ENCODE measurements at regions not wholly inside any gene's neighbourhood (a gene's known extent, or its start where the extent isn't known, plus 50 kb on each side); places are given as distances from the start of the nearest gene placed in this dataset.

DNA sequence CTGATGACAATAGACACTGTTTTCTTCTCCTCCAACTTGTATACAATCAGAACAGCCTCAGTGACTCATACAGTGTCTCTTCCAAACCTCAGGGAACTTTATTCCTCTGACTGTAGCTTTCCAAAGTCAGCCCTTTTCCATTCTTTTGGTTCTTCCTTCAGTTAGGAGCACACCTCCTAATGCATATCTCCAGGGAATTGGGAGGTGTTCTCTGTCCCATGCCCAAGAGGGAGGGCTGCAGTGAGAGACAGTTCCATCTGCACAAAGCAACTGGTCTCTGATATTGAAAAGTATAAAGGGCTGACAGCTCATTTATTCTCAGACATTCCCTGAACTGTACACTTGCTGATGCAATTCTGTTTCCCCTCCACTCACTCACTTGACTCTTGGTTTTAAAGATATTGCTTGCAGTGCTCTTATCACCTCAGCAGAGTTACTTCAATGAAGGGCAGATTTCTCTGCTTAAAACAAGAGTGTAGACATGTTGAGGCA lies 337.8 kb upstream of the TBC1D5 start:
- no peak for DNase-seq (ENCODE audit: low read depth in 2 of 2)

DNA sequence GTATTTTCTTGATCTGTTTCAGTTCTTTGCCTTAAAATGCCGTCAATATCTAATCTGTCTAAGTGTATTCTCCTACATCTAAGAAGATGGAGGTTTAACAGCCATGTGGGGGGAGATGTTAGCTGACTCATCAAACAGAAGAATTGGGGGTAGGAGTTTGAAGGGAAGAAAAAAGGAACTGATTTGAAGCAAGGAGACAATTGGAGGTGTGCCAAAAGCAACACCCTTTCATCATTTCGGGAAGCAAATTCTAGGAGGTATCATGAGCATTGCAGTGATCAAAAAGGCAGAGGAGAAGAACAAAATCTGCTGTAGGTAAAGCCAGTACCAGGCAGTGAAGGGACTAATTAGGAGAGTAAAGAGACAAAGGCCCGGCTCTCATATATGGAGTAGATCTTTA lies 337.3 kb upstream of the TBC1D5 start:
- no peak for DNase-seq (ENCODE audit: low read depth in 2 of 2)

DNA sequence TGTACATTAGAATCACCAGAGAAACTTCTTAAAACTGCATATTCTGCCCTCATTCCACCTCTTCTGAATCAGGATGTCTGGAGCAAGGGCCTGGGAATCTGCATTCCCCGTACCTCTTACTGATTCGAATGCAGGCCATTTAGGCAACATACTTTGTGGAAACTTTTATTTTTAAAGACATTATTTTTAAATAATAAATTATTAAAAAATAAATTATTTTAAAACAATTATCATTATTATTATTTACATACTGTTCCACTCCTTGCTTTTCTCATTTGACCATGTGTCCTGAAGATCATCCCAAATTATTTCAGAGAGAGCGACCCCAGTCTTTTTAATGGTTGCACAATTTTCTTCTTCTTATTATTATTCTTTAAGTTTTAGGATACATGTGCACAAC lies 336.6 kb upstream of the TBC1D5 start:
- DNase-seq (ENCODE audit: low read depth in 2 of 2), result no peak

DNA sequence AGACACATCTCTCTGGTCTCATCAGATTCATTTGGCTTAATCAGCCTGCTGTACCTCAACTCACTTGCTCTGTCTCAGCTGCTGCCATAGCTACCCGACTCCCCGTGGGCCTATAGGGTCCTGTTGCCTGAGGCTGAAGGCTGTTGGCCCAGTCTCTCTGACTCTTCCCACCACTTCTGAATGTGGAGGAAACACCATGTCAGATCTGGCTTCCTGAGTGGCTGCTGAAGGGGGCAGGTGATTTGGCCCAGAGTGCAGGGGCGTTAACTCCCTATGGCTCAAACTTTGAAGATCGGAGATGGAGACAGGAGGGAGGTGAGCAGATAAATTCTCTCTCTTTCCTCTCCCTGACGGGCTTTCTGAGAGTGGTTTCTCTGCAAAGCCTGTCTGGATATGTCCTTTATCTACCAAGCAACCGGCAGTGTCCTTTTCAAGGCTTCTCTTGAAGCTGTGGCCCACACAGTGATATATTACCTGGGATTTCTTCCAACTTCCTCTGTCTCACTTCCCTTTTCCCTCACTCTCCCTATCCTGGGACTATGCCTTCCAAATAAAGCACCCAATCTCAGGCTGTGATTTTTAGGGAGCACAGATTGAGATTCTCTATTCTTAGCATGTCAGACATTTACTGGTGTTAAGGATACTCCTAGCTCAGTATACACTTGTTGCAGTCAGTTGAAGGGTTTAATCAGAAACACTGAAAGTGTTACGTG lies 334.9 kb upstream of the TBC1D5 start:
- DNase-seq (ENCODE audit: low read depth in 2 of 2), result no peak

DNA sequence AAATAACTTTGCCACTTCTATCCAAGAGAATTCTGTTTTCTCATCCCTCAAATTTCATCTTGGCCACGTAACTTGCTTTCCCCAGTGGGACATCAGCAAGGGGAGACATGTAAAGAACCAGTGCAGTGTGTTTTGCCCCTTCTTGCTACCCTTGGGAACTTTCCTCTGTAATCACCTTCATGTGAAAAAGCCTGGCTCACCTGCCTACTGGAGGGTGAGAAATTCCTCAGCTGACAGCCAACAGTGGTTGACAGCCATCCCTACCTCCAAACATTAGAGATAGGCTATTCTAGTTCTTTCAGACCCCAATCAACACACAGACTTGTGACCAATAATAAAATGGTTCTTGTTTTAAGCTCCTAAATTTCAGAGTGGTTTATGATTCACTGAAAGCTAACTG lies 333.9 kb upstream of the TBC1D5 start:
- no peak for DNase-seq (ENCODE audit: low read depth in 2 of 2)

DNA sequence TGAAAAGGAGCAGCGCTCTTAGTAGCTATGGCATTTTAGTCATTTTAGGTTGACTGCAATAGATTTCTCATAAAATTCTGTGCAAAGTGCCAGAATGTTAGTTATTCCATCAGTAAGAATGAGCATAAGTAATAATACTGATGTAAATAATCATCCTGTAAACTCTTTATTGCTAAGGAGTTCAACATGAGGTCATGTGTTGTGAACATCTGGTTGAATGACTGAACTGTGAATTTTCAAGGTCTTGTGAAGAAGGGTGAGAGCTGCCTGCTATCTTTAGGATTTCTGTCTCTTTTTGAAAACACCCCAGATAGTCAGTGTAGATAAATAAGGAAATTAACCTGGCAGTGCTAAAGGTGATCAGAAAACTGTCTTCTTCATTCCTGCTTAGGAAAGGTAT lies 333.4 kb upstream of the TBC1D5 start:
- DNase-seq (ENCODE audit: low read depth in 2 of 2), result no peak

DNA sequence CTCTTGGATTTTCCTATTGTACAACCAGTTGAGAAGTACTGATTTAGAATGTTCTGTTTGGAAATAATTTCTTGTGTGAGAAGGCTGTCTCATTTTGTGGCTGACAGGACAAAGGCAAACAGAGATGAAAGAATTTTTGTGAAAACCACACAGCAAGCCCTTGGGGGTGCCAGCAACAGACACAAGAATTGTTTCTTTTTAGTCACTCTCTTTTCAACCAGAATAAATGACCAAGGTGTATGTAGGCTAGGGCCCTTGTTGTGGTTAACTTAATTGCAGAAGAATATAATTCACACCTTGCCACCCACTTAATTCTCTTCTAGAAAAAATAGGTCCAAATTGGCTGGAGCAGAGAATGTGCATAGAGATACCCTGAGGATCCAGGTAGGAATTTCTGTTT lies 329.4 kb upstream of the TBC1D5 start:
- DNase-seq (ENCODE audit: low read depth in 2 of 2), result no peak

DNA sequence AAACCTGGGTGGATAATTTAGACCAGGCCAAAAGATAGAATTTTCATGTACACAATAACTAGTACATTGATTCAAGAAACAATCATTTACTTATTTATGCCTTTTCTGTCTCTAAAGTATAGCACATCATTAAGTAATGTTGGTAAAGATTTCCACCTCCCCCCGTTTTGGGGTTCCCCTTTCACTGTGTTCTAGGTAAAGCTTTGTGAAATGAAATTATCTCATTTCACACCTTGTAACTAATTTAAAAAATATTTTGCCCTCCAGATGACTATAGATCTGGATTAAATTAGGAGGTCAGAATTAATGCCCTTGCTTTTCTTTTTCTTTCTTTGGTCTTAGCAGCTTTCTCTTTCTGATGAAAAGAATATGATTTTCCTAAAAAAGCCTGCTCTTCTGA lies 328.5 kb upstream of the TBC1D5 start:
- DNase-seq (ENCODE audit: low read depth in 2 of 2), result no peak

DNA sequence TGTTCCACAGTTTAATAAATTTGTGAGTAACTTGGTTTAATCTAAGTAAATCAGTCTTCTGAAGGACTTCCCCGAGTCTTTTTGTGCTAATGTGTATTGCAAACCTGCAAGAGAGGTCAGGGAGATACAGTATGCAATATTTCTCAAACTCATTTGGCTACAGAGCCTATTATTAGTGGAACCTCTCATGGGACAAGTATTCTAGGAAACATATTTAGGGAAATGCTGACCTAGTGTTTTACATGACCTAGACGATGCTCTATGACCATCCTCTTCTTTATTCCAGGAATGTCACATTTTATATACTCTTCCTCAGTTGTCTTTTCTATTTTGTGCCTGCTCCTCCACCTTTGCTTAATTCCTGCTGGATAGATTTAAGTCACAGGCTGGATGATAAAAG lies 327.8 kb upstream of the TBC1D5 start:
- DNase-seq (ENCODE audit: low read depth in 2 of 2), result no peak

DNA sequence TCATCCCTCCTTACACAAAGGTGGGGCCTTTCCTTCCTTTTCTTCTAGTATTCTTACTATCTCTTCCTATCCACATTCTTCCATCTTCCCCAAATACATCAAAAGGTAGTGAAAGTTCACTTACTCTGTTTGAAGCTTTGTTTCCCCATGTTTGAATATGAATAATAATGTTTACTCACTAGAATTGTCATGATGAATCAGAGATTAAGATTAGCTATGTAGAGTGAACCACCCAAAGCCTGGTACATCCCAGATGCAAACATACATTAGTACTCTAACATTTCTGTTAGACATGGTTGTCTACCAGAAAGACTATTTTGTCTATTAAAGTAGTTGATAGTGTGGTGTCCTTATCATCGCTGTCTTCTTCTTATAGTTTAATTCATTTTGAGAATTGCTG lies 327.1 kb upstream of the TBC1D5 start:
- no peak for DNase-seq (ENCODE audit: low read depth in 2 of 2)

DNA sequence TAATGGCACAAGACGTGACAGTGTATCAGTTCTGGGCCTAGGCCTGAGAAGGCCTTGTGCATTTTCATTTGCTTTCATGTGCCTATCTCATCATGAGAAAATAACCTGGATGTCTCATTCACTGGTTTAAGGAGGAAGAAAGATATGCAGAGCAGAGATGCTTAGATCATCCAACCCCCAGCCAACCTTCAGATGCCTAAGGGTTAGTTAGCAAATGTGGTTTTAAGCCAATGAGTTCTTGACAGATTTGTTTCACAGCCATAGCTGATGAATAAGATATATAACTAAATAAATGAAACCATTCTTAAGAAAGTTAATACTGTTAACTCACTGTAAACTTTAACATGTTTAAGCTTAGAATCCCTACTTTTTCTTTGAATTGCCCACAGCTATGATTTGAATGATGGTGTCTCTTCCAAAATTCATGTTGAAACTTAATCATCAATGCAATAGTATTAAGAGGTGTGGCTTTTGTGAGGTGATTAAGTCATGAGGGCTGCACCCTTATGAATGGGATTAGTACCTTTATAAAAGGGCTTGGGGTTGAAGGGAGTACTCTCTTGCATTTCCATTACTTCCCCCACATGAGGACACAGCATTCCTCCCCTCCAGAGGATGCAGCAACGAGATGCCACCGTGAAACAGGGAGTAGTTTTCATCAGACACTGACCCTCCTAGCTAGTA lies 324.6 kb upstream of the TBC1D5 start:
- DNase-seq (ENCODE audit: low read depth in 2 of 2), result no peak

DNA sequence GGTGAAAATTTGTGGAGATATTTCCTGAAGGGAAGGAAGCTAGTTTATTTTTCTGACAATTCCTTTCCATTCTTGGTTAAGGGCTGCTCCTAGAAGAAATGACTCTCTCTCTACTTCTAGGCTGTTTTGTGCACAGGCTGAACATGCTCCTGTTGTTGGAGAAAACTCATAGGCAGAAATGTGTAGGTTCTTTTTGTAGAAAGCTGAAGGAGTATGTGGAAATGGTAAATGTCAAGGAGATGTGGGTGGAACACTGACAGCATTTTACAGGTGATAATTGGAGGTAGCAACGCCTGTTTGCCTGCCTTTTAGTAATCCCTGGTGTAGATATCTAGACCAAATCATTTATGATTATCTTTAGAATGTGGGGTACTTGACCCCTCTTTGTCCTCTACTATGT lies 322.2 kb upstream of the TBC1D5 start:
- no peak for DNase-seq (ENCODE audit: low read depth in 2 of 2)

DNA sequence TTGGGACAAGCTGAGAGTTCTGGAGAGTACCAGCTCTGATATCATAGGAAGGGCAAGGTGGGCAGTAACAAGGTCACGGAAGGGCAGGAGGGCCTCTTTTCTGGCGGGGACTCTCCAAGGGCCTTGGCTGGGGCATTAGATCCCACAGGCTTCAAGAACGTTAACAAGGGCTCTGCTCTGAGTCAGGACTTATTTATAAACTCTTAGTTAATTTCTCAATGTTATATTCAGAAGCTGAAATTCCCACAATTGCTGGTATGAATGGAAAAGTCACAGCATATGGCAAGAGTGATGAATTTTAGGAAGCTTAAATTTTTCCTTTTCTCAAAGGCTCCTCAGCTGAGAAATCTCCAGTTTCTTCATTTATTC lies 320.2 kb upstream of the TBC1D5 start:
- DNase-seq (ENCODE audit: low read depth in 2 of 2), result no peak

DNA sequence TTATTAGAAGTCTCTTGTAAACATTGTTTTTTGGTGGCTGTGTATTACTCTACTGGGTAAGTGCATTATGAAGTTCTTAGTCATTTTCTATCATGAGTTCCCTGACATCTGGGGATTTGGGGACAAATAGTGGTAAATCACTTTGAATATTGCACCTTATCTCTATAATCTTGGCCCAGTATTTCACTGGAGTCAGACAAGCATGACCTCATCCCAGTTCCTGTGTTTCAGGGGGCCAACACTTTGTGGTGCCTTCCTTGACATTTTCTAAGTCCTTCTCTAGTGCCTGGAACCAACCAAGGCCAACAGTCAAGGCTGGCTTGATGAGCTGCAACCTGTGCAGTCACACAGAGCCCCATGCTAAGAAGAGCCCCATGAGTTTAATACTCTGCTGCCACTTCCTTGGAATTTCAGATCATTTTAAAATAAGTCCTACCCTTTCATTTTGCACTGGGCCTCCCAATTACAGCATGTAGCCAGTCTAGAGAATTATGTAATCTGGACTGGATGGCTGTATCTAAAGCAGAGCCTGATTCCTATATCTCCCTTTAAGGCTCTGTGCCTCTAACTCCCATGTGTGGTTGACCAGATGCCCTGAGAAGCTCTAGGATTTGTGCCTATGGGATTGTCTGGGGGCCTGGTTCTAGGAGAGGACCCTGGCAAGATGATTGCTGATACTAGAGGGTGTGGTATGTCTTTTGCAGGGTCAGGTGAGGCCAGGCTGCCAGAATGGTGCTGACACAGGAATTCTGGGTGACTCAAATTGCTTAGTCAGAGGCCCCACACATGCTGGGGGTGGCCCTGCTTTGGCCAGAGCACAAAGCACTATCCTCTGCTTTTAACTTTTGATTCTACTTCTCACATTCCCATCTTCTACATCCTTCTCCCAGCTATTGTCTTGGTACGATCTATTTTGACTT lies 319.6 kb upstream of the TBC1D5 start:
- no peak for DNase-seq (ENCODE audit: low read depth in 2 of 2)

DNA sequence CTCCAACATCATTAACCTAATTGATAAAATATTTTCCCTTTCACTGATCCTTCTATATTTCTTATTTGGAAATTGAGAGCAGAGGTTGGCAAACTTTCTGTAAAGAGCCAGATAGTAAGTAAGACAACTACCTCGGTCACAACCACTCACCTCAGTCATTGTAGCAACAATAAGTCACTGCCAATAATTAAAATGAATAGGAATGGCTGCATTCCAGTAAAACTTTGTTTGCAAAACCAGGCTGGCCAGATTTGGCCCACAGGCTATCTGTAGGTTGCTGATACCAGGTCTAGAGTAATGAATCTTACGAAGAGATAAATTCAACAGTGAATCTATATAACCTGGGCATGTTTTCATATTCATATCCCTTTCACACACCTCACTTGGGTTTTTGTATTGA lies 316.2 kb upstream of the TBC1D5 start:
- no peak for DNase-seq (ENCODE audit: low read depth in 2 of 2)

DNA sequence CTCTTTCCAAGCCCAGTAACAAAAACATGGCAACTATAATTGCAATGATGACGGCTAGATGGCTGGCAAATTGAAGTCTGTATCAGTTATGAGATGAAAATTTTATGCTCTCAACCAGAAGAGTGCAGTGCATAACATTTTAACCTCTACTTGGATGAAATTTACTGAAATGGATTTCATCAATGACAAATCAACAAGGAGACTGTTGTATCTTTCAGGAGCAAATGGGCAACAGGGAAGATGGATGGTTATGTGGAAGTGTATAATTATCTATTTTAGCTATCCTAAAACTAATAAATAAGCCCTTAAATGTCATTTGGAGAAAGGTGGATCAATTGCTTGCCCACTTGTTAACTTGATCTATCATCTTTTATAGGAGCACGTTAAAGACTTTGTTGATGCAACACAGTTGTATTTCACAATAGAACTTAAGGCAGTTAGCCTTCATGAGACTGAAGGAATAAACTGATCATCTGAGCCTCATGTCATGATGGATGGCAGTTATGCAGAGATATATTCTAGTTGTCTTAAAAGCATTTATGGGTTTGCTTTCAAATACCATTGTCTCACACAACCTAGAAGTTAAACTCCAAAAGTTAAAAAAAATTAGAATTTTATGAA lies 315.1 kb upstream of the TBC1D5 start:
- no peak for DNase-seq (ENCODE audit: low read depth in 2 of 2)

DNA sequence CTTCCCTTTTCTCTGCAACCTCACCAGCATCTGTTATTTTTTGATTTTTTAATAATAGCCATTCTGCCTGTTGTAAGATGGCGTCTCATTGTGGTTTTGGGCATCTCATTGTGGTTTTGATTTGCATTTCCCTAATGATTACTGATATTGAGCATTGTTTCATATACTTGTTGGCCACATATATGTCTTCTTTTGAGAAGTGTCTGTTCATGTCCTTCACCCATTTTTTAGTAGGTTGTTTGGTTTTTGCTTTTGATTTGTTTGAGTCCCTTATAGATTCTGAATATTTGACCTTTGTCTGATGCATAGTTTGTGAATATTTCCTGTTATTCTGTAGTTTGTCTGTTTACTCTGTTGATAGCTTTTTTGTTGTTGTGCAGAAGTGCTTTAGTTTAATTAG lies 312.2 kb upstream of the TBC1D5 start:
- no peak for DNase-seq (ENCODE audit: low read depth in 2 of 2)

DNA sequence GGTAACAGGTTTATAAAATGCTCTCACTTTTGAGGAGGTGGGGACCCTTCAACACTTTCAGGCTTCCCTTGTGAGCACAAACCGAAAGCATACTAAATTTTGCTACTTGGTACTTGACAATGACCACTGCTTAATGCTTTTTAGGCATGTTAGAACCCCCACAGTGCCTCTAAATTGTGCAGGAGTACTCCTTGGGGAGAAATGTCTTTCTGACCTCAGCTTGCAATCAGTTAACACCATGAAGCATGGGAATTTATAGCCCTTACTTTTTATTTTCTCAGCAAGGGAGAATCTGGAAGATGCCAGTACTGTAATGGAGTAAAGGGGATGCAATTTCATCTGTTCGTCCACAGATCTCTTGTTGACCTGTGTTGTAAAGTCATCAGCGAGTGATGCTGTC lies 308.9 kb upstream of the TBC1D5 start:
- no peak for DNase-seq (ENCODE audit: low read depth in 2 of 2)

DNA sequence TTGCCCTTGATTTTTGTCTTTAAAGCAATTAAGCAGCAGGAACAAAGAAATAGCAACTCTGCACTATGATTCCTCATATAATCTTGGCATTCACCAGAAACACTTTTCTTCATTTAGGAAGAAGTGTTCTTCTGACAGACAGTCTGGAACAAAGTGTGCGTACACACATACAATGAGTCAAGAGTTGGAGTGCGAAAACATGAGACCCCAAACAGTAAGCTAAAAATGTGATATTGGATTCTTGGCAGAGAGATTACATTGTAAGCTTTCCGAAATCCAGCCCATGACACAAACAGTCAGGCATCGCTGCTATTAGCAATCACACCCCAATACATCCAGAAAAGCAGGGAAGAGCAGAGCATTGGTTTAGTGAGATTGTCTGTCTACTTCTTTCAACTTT lies 306.7 kb upstream of the TBC1D5 start:
- DNase-seq (ENCODE audit: low read depth in 2 of 2), result no peak

DNA sequence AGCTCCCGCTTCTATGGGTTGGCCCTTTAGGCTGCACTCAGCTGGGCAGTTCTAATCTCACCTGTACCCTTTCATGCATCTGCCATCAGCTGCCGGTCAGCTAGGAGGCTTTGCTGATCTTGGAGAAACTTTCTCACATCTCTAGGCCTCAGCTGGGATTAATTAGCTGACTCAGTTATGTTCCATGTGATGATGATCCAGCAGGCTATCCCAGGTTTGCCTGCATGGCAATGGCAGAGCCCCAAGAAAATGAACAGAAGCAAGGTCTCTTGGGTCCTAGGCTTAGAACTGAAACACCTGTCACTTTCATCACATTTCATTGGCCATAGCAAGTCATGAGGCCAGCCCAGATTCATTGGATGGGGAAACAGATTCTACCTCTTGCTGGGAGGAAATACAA lies 304.6 kb upstream of the TBC1D5 start:
- no peak for DNase-seq (ENCODE audit: low read depth in 2 of 2)

DNA sequence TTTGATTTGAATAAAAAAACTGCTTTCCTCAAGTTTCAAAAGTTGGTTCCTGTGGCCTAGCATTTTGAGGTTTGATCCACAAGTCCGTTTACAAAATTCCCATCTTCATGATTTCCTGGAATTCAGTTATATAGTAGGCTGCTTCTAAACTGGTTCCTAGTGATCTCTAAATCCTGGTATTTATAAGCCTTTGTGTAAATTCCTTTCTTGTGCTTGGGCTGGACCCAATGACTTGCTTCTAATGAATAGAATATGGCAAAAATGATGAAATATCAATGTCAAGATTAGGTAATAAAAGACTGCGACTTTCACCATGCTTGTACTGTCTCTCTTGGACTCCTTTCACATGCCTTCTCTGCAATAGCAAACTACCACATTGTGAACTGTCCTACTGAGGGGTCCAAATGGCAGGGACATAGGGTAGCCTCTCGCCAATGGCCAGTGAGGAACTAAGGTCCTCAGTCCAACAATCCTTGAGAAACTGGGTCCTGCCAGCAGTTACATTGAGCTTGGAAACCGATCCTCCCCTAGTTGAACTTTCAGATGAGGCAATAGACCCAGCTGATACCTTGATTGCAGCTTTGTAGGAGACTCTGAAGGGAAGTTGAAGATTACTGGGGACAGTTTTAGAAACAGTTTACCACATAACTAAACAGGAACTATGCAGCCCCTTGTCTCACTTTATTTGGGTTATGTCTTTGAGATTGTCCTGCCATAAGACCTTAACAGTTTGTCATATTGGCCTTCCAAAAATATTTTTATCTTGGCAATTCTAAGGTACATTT lies 303.9 kb upstream of the TBC1D5 start:
- DNase-seq (ENCODE audit: low read depth in 2 of 2), result no peak
